Gastroesophageal sphincter (tissue), 4 donors: ENCODE measurements at regions not wholly inside any gene's neighbourhood (a gene's known extent, or its start where the extent isn't known, plus 50 kb on each side); places are given as distances from the start of the nearest gene placed in this dataset.

Source experiments
- ATAC-seq: fragments of 150-250 bp; one replicate; pipeline ENCODE4 v1.9.1; 2016; ENCODE audit warnings: mild to moderate bottlenecking, moderate library complexity
- H3K27ac ChIP-seq, 4 donors: fragments of 200-600 bp; sonication (generic) in 3 of 4; 1 replicate in 3 of 4; 2 replicates in 1 of 4; pipeline ENCODE4 v1.5.1; 2016 to 2019
- H3K27me3 ChIP-seq: fragments of 200-600 bp; sonication (generic); one replicate; pipeline ENCODE4 v1.5.1; 2019
- H3K36me3 ChIP-seq, 2 donors: fragments of 200-600 bp; sonication (generic); one replicate each; pipeline ENCODE4 v1.5.1; 2019; ENCODE audit warnings: control low read depth in 1 of 2
- H3K4me1 ChIP-seq, 3 donors: fragments of 200-600 bp; sonication (generic); 1 replicate in 2 of 3; 2 replicates in 1 of 3; pipeline ENCODE4 v1.5.1; 2016 to 2019; ENCODE audit warnings: control low read depth in 2 of 3
- H3K4me3 ChIP-seq, 2 donors: fragments of 200-600 bp; sonication (generic); one replicate each; pipeline ENCODE4 v1.5.1; 2019; ENCODE audit warnings: mild to moderate bottlenecking in 1 of 2, moderate library complexity in 1 of 2
- H3K9me3 ChIP-seq, 3 donors: fragments of 200-600 bp; sonication (generic); one replicate each; pipeline ENCODE4 v1.5.1; 2017 to 2019; ENCODE audit warnings: control low read depth in 2 of 3
- CTCF ChIP-seq, 4 experiments: fragments of 200-600 bp in 2 of 4; fragments of 450-650 bp in 2 of 4; sonication (generic) in 1 of 4; IDR thresholded peaks; one replicate each; pipeline ENCODE4 v1.5.1; 2017 to 2019; ENCODE audit warnings: antibody characterized with exemption in 4 of 4, mild to moderate bottlenecking in 2 of 4, moderate library complexity in 2 of 4
- EP300 ChIP-seq: sonication (generic); formaldehyde crosslinking; IDR thresholded peaks from one replicate; pipeline ENCODE4 v1.6.1; 2017; ENCODE audit warnings: antibody characterized with exemption, mild to moderate bottlenecking
- POLR2A ChIP-seq, 2 donors: fragments of 450-650 bp; IDR thresholded peaks; one replicate each; pipeline ENCODE4 v1.6.1; 2017; ENCODE audit warnings: antibody characterized with exemption in 2 of 2, mild to moderate bottlenecking in 2 of 2, moderate library complexity in 1 of 2
- POLR2AphosphoS5 ChIP-seq: sonication (generic); formaldehyde crosslinking; IDR thresholded peaks from one replicate; pipeline ENCODE4 v1.6.1; 2017; ENCODE audit warnings: antibody characterized with exemption
- WGBS, 2 donors: methylation state at CpG; one replicate each; pipeline ENCODE4 v1.1.5; 2018; ENCODE audit warnings: low coverage in 1 of 2; 5-methylcytosine and 5-hydroxymethylcytosine counted together

- H3K36me3 ChIP-seq = no peaks in the 10 kb centered on the region
- peak; percentile 82 for ATAC-seq
- H3K27ac ChIP-seq = no peak overlapping the region
- no peaks in the 10 kb centered on the region for H3K27me3 ChIP-seq
- WGBS, 2 donors = 92 to 100% methylated on average over 3 of the region's 3 CpGs
- TF ChIP-seq CTCF (IDR thresholded peaks at IDR 0.05) (no peak), POLR2AphosphoS5 (no peak), POLR2A (IDR thresholded peaks at IDR 0.05) (no peak), EP300 (no peak)
- peaks cover 0 to 7% (median 0%) of the 10 kb centered on the region in 3 donors for H3K4me1 ChIP-seq
- no peak overlapping the region for H3K4me3 ChIP-seq
- H3K9me3 ChIP-seq = no peaks in the 10 kb centered on the region
Measured at GRCh38 chr10:4721999-4722753, 103.8 kb upstream of the AKR1E2 start.

- 54 to 75% methylated on average over 1 of the region's 1 CpG for WGBS, 2 donors
- no peak for ATAC-seq
- no peak overlapping the region for H3K27ac ChIP-seq
- no peak overlapping the region for H3K4me3 ChIP-seq
- TF ChIP-seq EP300 (no peak), POLR2AphosphoS5 (no peak), CTCF (IDR thresholded peaks at IDR 0.05) (no peak), POLR2A (IDR thresholded peaks at IDR 0.05) (no peak)
- H3K9me3 ChIP-seq = no peaks in the 10 kb centered on the region
- H3K4me1 ChIP-seq = peaks cover 0 to under 1% (median 0%) of the 10 kb centered on the region in 3 donors
- no peaks in the 10 kb centered on the region for H3K36me3 ChIP-seq
- H3K27me3 ChIP-seq = no peaks in the 10 kb centered on the region
Measured at GRCh38 chr10:4720463-4720862, 105.5 kb upstream of the AKR1E2 start.

DNA sequence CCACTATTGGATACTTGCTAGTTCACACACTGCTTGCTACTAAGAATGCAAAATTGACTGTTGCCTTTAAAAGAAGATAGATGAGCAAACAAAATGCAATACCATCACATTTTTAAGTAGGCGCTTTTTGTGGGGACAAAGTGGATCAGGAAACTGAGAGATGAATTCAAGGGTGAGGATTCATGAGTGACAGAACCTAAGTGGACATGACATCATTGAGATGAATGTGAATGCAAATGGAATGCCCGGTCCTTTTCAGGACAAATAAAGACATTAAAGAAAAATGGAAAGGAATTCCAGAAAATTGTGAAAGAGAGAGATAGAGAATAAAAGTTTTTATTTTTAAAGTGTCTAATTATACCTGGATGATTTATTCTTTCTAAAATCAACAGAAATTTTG lies 106.3 kb upstream of the AKR1E2 start:
- WGBS, 2 donors = 100% methylated on average over 2 of the region's 2 CpGs
- no peak for ATAC-seq
- Histone ChIP-seq H3K4me3 (no peak overlapping the region), H3K36me3 (no peaks in the 10 kb centered on the region), H3K27ac (no peak overlapping the region), H3K4me1 (no peaks in the 10 kb centered on the region), H3K9me3 (no peaks in the 10 kb centered on the region), H3K27me3 (no peaks in the 10 kb centered on the region)
- no peak for TF ChIP-seq EP300
- TF ChIP-seq POLR2AphosphoS5 = no peak
- TF ChIP-seq POLR2A (IDR thresholded peaks at IDR 0.05) = no peak
- TF ChIP-seq CTCF (IDR thresholded peaks at IDR 0.05) = no peak

DNA sequence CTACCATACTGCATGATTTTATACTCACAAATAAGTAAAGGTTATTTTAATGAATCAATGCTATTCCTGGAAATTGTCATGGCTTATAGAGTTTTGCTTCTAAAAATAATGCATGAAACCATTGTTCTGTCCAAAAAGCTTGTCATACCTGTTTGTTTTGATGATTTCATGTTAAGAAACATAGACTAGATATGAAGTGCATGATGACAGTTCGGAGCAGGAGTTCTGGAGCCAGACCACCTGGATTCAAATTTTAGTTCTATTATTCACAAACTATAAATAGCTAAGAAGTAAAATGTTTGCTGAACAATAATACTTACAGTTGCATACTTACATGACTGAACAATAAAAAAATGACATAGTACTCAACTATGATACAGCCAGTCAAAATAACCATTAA lies 107.0 kb upstream of the AKR1E2 start:
- no peak overlapping the region for H3K27ac ChIP-seq
- no peaks in the 10 kb centered on the region for H3K27me3 ChIP-seq
- H3K9me3 ChIP-seq = no peaks in the 10 kb centered on the region
- no peak for TF ChIP-seq POLR2A (IDR thresholded peaks at IDR 0.05)
- TF ChIP-seq POLR2AphosphoS5 = no peak
- TF ChIP-seq EP300 = no peak
- TF ChIP-seq CTCF (IDR thresholded peaks at IDR 0.05) = no peak
- no peak overlapping the region for H3K4me3 ChIP-seq
- ATAC-seq = no peak
- H3K36me3 ChIP-seq = no peaks in the 10 kb centered on the region
- WGBS, 2 donors = 57 to 67% methylated on average over 1 of the region's 1 CpG
- H3K4me1 ChIP-seq = no peaks in the 10 kb centered on the region

DNA sequence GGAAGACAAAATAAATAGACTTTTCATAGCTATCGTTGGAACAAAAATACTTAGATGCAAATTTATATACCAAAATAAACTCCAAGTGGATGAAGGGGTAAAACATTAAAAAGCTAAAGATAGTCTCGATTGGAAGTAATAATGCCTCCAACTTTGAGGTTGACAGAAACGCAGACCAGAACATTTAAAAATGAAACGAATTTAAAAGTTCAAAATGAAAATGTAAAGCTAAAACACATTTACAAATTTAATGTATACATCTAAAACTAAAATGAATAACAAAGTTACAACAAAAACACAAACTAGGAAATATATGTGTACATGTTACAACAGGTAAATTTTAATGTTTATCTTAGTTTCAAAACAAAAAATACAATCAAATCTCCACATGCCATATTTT lies 107.5 kb upstream of the AKR1E2 start:
- 61 to 69% methylated on average over 4 of the region's 4 CpGs for WGBS, 2 donors
- no peak overlapping the region for H3K4me3 ChIP-seq
- no peak for TF ChIP-seq POLR2A (IDR thresholded peaks at IDR 0.05)
- no peak for TF ChIP-seq CTCF (IDR thresholded peaks at IDR 0.05)
- TF ChIP-seq EP300 = no peak
- no peak for TF ChIP-seq POLR2AphosphoS5
- no peaks in the 10 kb centered on the region for H3K36me3 ChIP-seq
- no peaks in the 10 kb centered on the region for H3K4me1 ChIP-seq
- H3K27ac ChIP-seq = no peak overlapping the region
- no peaks in the 10 kb centered on the region for H3K27me3 ChIP-seq
- H3K9me3 ChIP-seq = no peaks in the 10 kb centered on the region
- no peak for ATAC-seq
